HepG2 (cell line): ENCODE measurements at regions not wholly inside any gene's neighbourhood (a gene's known extent, or its start where the extent isn't known, plus 50 kb on each side); places are given as distances from the start of the nearest gene placed in this dataset.

Experiments
- ATAC-seq: fragments of 200-7000 bp; cut with Tn5 transposase; 3 replicates; pipeline ENCODE4 v1.9.1; 2020; ENCODE audit warnings: mild to moderate bottlenecking, moderate library complexity
- BruUV-seq: library from RNA; stranded (reverse); fragments of 400-500 nt; replicated peaks from 2 replicates; lab custom pipeline; 2021; lab: Mats Ljungman, UMichigan
- CTCF ChIA-PET: fragments of 300-600 bp; formaldehyde crosslinking; extraction: SDS; loops from one replicate; lab custom pipeline; 2021; ENCODE audit warnings: low total read pairs, inconsistent platforms, low intra/inter-chr PET ratio; lab: Yijun Ruan, JAX
- POLR2A ChIA-PET: fragments of 350-600 bp; sonication (Branson Sonifier 250); formaldehyde crosslinking; loops from one replicate; lab custom pipeline; 2020; ENCODE audit warnings: antibody characterized with exemption, inconsistent platforms; lab: Yijun Ruan, JAX
- DNase-seq: peaks from one replicate; pipeline ENCODE4 v3.0.0-alpha.2; 2015; ENCODE audit warnings: low spot score
- FAIRE-seq: peaks from 3 replicates; lab custom pipeline; 2011; peaks lifted over from hg19 to GRCh38; lab: Jason Lieb, UNC
- H2AFZ ChIP-seq: one replicate; pipeline ENCODE4 v1.6.1; 2011; ENCODE audit warnings: low read length, inconsistent platforms
- H3K27ac ChIP-seq: fragments of 300-600 bp; 3 replicates; pipeline ENCODE4 v1.8.0; 2011; ENCODE audit warnings: mixed run types, mild to moderate bottlenecking, mixed read lengths, low read length, inconsistent platforms; ENCODE audit not compliant: insufficient read depth; ENCODE audit errors: extremely low read length
- H3K27me3 ChIP-seq, 2 experiments: fragments of 200-600 bp in 1 of 2; 2 replicates in 1 of 2; 3 replicates in 1 of 2; pipeline versions ENCODE4 v1.6.0 to v1.8.0; 2011; ENCODE audit warnings: low read length in 2 of 2, mild to moderate bottlenecking in 2 of 2, moderate library complexity in 2 of 2, inconsistent platforms in 1 of 2; ENCODE audit not compliant: insufficient read depth in 2 of 2, control insufficient read depth in 1 of 2
- H3K36me3 ChIP-seq, 2 experiments: fragments of 200-600 bp in 1 of 2; replicated peaks in 1 of 2; 2 replicates in 1 of 2; 3 replicates in 1 of 2; pipeline versions ENCODE4 v1.5.1 to v1.8.0; 2011; ENCODE audit warnings: low read length in 2 of 2, inconsistent platforms in 1 of 2; ENCODE audit not compliant: insufficient read depth in 2 of 2, control insufficient read depth in 1 of 2
- H3K4me1 ChIP-seq: 2 replicates; pipeline ENCODE4 v1.5.1; 2012; ENCODE audit warnings: low read length, inconsistent platforms; ENCODE audit not compliant: insufficient read depth
- H3K4me2 ChIP-seq: 2 replicates; pipeline ENCODE4 v1.6.0; 2011; ENCODE audit warnings: low read depth, low read length, inconsistent platforms
- H3K4me3 ChIP-seq, 3 experiments: fragments of 200-600 bp in 1 of 3; sonication (generic), shearing (Covaris generic) in 1 of 3; replicated peaks in 1 of 3; 2 replicates each; pipeline ENCODE4 v1.5.1; 2011 to 2016; ENCODE audit warnings: low read length in 3 of 3, inconsistent platforms in 2 of 3, low read depth in 2 of 3, mild to moderate bottlenecking in 2 of 3, control low read depth in 1 of 3, mixed read lengths in 1 of 3; ENCODE audit not compliant: insufficient read depth in 1 of 3
- H3K79me2 ChIP-seq: one replicate; pipeline ENCODE4 v1.6.1; 2011; ENCODE audit warnings: low read length, inconsistent platforms; ENCODE audit not compliant: insufficient read depth
- H3K9ac ChIP-seq: 2 replicates; pipeline ENCODE4 v1.6.0; 2011; ENCODE audit warnings: mild to moderate bottlenecking, low read depth, low read length, inconsistent platforms; ENCODE audit not compliant: insufficient read depth
- H3K9me3 ChIP-seq: 2 replicates; pipeline ENCODE4 v1.5.1; 2012; ENCODE audit warnings: mild to moderate bottlenecking, low read length
- H4K20me1 ChIP-seq: 2 replicates; pipeline ENCODE4 v1.6.0; 2011; ENCODE audit warnings: inconsistent platforms, mild to moderate bottlenecking, low read length, moderate library complexity; ENCODE audit not compliant: insufficient read depth
- HDAC1 ChIP-seq: sonication (generic); formaldehyde crosslinking; IDR thresholded peaks from 2 replicates; pipeline ENCODE4 v1.5.1; 2020; ENCODE audit warnings: mild to moderate bottlenecking, missing genetic modification reagents
- JUND ChIP-seq: sonication (generic); formaldehyde crosslinking; IDR thresholded peaks from 2 replicates; pipeline ENCODE4 v1.8.0; 2022; ENCODE audit warnings: mild to moderate bottlenecking, missing genetic modification reagents
- MTF2 ChIP-seq: sonication (generic); formaldehyde crosslinking; IDR thresholded peaks from 2 replicates; pipeline ENCODE4 v1.5.0; 2020; ENCODE audit warnings: missing genetic modification reagents, borderline replicate concordance
- NFE2 ChIP-seq: sonication (generic); formaldehyde crosslinking; IDR thresholded peaks from 2 replicates; pipeline ENCODE4 v1.4.0; 2020; ENCODE audit warnings: missing genetic modification reagents
- SIN3A ChIP-seq: IDR thresholded peaks from 2 replicates; pipeline ENCODE4 v1.6.1; 2011; ENCODE audit warnings: low read depth, mild to moderate bottlenecking, control low read depth, low read length, borderline replicate concordance
- SIN3B ChIP-seq: fragments of 150-350 bp; IDR thresholded peaks from 2 replicates; pipeline ENCODE4 v1.6.1; 2014; ENCODE audit warnings: low read length
- STAG1 ChIP-seq: sonication (generic); formaldehyde crosslinking; IDR thresholded peaks from 2 replicates; pipeline ENCODE4 v1.4.0; 2020; ENCODE audit warnings: missing genetic modification reagents
- THAP11 ChIP-seq: IDR thresholded peaks from 2 replicates; pipeline ENCODE4 v1.6.1; 2016; ENCODE audit warnings: missing biosample characterization, missing genetic modification reagents
- ZBTB1 ChIP-seq: sonication (generic); formaldehyde crosslinking; IDR thresholded peaks from 2 replicates; pipeline ENCODE4 v1.4.0; 2020; ENCODE audit warnings: missing genetic modification reagents, borderline replicate concordance
- ZNF256 ChIP-seq: sonication (generic); formaldehyde crosslinking; conservative IDR thresholded peaks from 2 replicates; pipeline ENCODE4 v1.4.0; 2020; ENCODE audit warnings: missing genetic modification reagents
- ZNF33B ChIP-seq: sonication (generic); formaldehyde crosslinking; IDR thresholded peaks from 2 replicates; pipeline ENCODE4 v1.5.1; 2020; ENCODE audit warnings: mild to moderate bottlenecking, missing genetic modification reagents
- ZNF460 ChIP-seq: sonication (generic); formaldehyde crosslinking; IDR thresholded peaks from 2 replicates; pipeline ENCODE4 v1.5.1; 2020; ENCODE audit warnings: missing genetic modification reagents, mild to moderate bottlenecking, borderline replicate concordance
- ZNF468 ChIP-seq: sonication (generic); formaldehyde crosslinking; IDR thresholded peaks from 2 replicates; pipeline ENCODE4 v1.8.0; 2022; ENCODE audit warnings: mild to moderate bottlenecking, moderate library complexity, missing genetic modification reagents
- ZNF598 ChIP-seq: sonication (generic); formaldehyde crosslinking; IDR thresholded peaks from 2 replicates; pipeline ENCODE4 v1.5.1; 2020; ENCODE audit warnings: mild to moderate bottlenecking, missing genetic modification reagents, borderline replicate concordance
- ZSCAN25 ChIP-seq: sonication (generic); formaldehyde crosslinking; IDR thresholded peaks from 2 replicates; pipeline ENCODE4 v1.8.0; 2022; ENCODE audit warnings: mild to moderate bottlenecking, missing genetic modification reagents
- WGBS: methylation state at CpG from one replicate; pipeline ENCODE4 v1.1.6; 2017; ENCODE audit warnings: low lambda C conversion rate; 5-methylcytosine and 5-hydroxymethylcytosine counted together
- in situ Hi-C: cut with HindIII; loops from 2 replicates; pipeline ENCODE4 v1.10.0; 2017; ENCODE audit warnings: low pct_unique_long_range_greater_than_20kb; ENCODE audit not compliant: extremely low pct_ligation_motif_present
- intact Hi-C: fragments of 100-400 bp; cut with micrococcal nuclease; formaldehyde crosslinking; loops from one replicate; pipeline ENCODE4 v1.10.0; 2022; ENCODE audit not compliant: unreplicated experiment
- TF ChIP-seq, protein P1 (sequence below): sonication (generic); formaldehyde crosslinking; IDR thresholded peaks from 2 replicates; pipeline ENCODE4 v1.8.1; 2023; ENCODE audit warnings: mild to moderate bottlenecking, inconsistent platforms, moderate library complexity, missing genetic modification reagents, borderline replicate concordance
- TF ChIP-seq, protein P2 (sequence below): sonication (generic); formaldehyde crosslinking; IDR thresholded peaks from 2 replicates; pipeline ENCODE4 v1.4.0; 2020; ENCODE audit warnings: missing genetic modification reagents, borderline replicate concordance
- TF ChIP-seq, protein P3 (sequence below): sonication (generic); formaldehyde crosslinking; IDR thresholded peaks from 2 replicates; pipeline ENCODE4 v1.4.0; 2020; ENCODE audit warnings: missing genetic modification reagents
- TF ChIP-seq, protein P4 (sequence below): IDR thresholded peaks from 2 replicates; pipeline ENCODE4 v1.6.1; 2012; ENCODE audit warnings: inconsistent platforms

DNA sequence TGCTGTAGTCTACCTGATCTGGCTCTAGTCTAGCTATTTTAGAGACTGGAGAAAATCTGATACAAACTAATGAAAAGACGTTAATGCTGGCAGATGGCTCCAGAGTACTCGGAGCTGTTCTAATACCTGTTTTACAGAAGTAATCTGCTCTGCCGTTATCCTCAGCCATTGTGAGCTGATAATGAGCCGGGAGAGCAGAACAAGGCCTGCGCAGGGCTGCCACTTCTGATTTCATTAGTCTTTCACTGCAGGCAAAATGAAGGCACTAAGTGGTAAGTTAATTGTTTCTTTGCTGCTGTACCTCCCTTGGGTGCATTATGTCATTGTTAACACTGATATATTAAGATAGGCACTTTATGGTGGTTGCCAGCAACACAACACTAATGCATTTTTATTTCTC is 456.4 kb upstream of the PFKP start:
- H3K9me3 ChIP-seq = no peaks in the 10 kb centered on the region
- no peaks in the 10 kb centered on the region for H3K79me2 ChIP-seq
- H4K20me1 ChIP-seq = no peaks in the 10 kb centered on the region
- no peak overlapping the region for H3K4me2 ChIP-seq
- WGBS = 25% methylated on average over 5 of the region's 5 CpGs
- ChIA-PET POLR2A (no interaction called here), CTCF (no interaction called here)
- no peak overlapping the region for H3K27ac ChIP-seq
- H3K4me3 ChIP-seq = no peak overlapping the region
- H3K36me3 ChIP-seq = no peaks in the 10 kb centered on the region
- no peak for DNase-seq
- TF ChIP-seq ZSCAN25 (CRISPR knock-in tag) (no peak), STAG1 (CRISPR knock-in tag) (no peak), HDAC1 (CRISPR knock-in tag) (no peak), ZNF256 (no peak), ZBTB1 (CRISPR knock-in tag) (no peak), SIN3B (no peak), MTF2 (no peak), ZNF460 (CRISPR knock-in tag) (no peak), THAP11 (CRISPR knock-in tag) (no peak), ZNF598 (no peak), ZNF468 (CRISPR knock-in tag) (no peak), ZNF33B (no peak), SIN3A (no peak), NFE2 (CRISPR knock-in tag) (no peak), JUND (CRISPR knock-in tag) (no peak)
- TF ChIP-seq, protein P1, sequence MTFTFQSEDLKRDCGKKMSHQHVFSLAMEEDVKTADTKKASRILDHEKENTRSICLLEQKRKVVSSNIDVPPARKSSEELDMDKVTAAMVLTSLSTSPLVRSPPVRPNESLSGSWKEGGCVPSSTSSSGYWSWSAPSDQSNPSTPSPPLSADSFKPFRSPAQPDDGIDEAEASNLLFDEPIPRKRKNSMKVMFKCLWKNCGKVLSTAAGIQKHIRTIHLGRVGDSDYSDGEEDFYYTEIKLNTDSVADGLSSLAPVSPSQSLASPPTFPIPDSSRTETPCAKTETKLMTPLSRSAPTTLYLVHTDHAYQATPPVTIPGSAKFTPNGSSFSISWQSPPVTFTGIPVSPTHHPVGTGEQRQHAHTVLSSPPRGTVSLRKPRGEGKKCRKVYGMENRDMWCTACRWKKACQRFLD = no peak
- TF ChIP-seq, protein P2, sequence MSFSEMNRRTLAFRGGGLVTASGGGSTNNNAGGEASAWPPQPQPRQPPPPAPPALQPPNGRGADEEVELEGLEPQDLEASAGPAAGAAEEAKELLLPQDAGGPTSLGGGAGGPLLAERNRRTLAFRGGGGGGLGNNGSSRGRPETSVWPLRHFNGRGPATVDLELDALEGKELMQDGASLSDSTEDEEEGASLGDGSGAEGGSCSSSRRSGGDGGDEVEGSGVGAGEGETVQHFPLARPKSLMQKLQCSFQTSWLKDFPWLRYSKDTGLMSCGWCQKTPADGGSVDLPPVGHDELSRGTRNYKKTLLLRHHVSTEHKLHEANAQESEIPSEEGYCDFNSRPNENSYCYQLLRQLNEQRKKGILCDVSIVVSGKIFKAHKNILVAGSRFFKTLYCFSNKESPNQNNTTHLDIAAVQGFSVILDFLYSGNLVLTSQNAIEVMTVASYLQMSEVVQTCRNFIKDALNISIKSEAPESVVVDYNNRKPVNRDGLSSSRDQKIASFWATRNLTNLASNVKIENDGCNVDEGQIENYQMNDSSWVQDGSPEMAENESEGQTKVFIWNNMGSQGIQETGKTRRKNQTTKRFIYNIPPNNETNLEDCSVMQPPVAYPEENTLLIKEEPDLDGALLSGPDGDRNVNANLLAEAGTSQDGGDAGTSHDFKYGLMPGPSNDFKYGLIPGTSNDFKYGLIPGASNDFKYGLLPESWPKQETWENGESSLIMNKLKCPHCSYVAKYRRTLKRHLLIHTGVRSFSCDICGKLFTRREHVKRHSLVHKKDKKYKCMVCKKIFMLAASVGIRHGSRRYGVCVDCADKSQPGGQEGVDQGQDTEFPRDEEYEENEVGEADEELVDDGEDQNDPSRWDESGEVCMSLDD = no peak
- TF ChIP-seq, protein P3, sequence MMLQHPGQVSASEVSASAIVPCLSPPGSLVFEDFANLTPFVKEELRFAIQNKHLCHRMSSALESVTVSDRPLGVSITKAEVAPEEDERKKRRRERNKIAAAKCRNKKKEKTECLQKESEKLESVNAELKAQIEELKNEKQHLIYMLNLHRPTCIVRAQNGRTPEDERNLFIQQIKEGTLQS = no peak
- TF ChIP-seq, protein P4, sequence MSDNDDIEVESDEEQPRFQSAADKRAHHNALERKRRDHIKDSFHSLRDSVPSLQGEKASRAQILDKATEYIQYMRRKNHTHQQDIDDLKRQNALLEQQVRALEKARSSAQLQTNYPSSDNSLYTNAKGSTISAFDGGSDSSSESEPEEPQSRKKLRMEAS = no peak
- H3K9ac ChIP-seq = no peak overlapping the region
- ATAC-seq = no peak
- H3K4me1 ChIP-seq = no peaks in the 10 kb centered on the region
- no peak for FAIRE-seq
- intact Hi-C loops (no loop called here), in situ Hi-C loops (no loop called here)
- H2AFZ ChIP-seq = no peak overlapping the region
- no TSS peak for BruUV-seq
- 0 out of 5 replicates have a peak, but pooled peaks cover 0 to 3% of the 10 kb centered on the region in 2 experiments for H3K27me3 ChIP-seq
